ENCODE measurements at regions not wholly inside any gene's neighbourhood (a gene's known extent, or its start where the extent isn't known, plus 50 kb on each side); places are given as distances from the start of the nearest gene placed in this dataset.
"Not testable (repeated sequence)": the region's sequence is repeated elsewhere in the genome, so short reads cannot be mapped to it uniquely, and the experiment has no call there.

DNA sequence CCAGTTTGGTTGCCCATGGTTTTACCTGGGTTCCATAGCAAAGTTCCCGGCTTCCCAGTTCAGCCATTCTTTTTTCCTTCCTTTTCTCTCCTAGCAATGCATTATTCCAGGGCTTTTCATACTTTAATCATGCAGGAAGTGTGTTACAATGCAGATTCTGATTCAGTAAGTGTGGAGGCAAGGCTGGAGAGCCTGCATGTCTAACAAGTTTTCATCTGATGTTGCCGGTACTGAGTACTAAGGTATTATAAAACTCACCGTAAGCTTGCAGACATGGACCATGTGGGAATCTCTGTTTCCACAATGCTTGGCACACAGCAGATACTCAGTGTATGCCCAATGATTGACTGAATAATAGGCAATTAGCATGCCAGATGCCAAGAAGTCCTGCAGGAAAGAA, 102.9 kb upstream of the SHB start:
- Histone ChIP-seq H3K27me3 (no peaks in the 10 kb centered on the region), H4K20me1 (no peaks in the 10 kb centered on the region), H3K4me2 (no peak overlapping the region), H3K9ac (no peak overlapping the region), H3K4me1 (no peaks in the 10 kb centered on the region), H3K9me3 (peaks cover 28% of the 10 kb centered on the region), H3K36me3 (no peaks in the 10 kb centered on the region), H3K27ac (no peak overlapping the region), H3K4me3 (no peak overlapping the region)
- no peak for TF ChIP-seq Cebpa-rat (IDR thresholded peaks at IDR 0.05)

DNA sequence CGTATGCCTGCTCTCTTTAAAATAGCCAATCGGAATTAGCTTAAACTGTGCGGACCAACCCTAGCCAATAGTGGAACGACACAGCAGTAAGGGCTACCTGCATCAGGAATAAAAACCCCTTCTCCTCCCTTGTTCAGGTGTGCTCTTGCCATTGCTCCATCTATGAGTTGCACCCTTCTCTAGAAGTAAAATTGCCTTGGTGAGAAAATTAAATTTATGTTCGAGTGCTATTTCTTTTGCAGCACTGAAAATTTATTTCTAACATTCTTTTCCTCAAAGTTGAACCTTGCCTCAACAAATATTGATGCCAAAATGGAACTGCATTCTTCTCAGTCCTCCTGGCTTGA, 102.5 kb upstream of the SHB start:
- Histone ChIP-seq H3K4me3 (no peak overlapping the region), H3K4me2 (no peak overlapping the region), H3K27ac (no peak overlapping the region), H4K20me1 (no peaks in the 10 kb centered on the region), H3K36me3 (no peaks in the 10 kb centered on the region), H3K27me3 (no peaks in the 10 kb centered on the region), H3K9me3 (peaks cover 28% of the 10 kb centered on the region), H3K9ac (no peak overlapping the region), H3K4me1 (no peaks in the 10 kb centered on the region)
- no peak for TF ChIP-seq Cebpa-rat (IDR thresholded peaks at IDR 0.05)

GRCh38 chr9:38170763-38171537, 101.9 kb upstream of the SHB start:
- not testable (repeated sequence) for H3K4me1 ChIP-seq, H3K4me3 ChIP-seq, H4K20me1 ChIP-seq, H3K27me3 ChIP-seq, H3K27ac ChIP-seq, H3K9ac ChIP-seq, H3K36me3 ChIP-seq, H3K4me2 ChIP-seq
- peaks cover 28% of the 10 kb centered on the region for H3K9me3 ChIP-seq

GRCh38 chr9:38170155-38170554, 101.1 kb upstream of the SHB start:
- H3K9ac ChIP-seq, H3K4me3 ChIP-seq, H3K4me1 ChIP-seq, H3K27me3 ChIP-seq, H3K27ac ChIP-seq, H3K4me2 ChIP-seq, H4K20me1 ChIP-seq, H3K36me3 ChIP-seq: not testable (repeated sequence)
- peaks cover 28% of the 10 kb centered on the region for H3K9me3 ChIP-seq

DNA sequence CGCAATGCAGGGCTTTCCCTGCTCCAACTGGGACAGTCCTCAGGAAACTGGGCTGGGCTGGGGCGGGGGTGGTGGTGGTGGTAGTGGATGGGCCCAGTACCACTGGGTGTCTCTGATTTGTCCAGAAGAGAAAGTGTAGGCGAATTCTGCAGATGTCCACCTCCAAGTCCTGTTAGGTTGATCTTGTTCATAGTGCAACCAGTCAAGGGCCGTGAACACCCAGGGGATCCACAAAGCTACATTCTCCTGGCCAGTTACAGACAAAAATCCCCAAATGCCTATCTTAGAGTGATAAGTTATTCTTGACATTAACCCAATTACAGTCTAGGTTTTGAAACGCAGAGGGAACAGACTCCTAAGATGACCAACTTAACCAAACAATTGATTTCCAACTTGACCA, 97.5 kb upstream of the SHB start:
- no peak overlapping the region for H3K9ac ChIP-seq
- no peak overlapping the region for H3K4me2 ChIP-seq
- no peaks in the 10 kb centered on the region for H3K36me3 ChIP-seq
- peaks cover 32% of the 10 kb centered on the region for H3K4me1 ChIP-seq
- H4K20me1 ChIP-seq: no peaks in the 10 kb centered on the region
- TF ChIP-seq Cebpa-rat (IDR thresholded peaks at IDR 0.05): no peak
- H3K4me3 ChIP-seq: no peak overlapping the region
- no peaks in the 10 kb centered on the region for H3K27me3 ChIP-seq
- H3K9me3 ChIP-seq: peaks cover 23% of the 10 kb centered on the region
- H3K27ac ChIP-seq: no peak overlapping the region

DNA sequence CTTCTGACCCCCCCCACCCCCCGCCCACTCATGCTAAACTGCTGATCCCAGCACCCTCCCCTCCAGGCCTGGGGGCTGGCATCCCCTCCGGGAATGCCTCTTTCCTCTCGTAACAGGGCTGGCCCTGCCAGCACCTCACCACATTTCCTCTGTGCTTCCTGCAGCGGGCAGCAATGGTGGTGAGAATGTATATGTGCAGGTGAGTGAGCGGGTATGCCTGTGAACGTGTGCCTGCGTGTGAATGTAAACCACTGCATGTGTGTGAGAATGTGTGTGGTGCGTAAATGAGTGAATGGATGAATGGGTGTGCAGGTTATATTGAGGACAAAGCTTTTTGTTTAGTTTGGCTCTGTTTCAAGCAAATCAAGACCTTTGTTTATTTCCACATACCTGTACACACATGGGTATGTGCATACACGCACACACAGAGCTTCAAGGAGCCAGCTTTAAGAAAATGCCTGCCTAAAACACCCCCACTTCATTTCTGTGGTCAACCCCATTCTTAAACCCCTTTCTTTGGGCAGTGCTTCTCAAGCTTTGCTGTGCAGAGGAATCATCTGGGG, 95.7 kb upstream of the SHB start:
- Histone ChIP-seq H3K4me2 (peak overlapping the region; percentile 77), H4K20me1 (no peaks in the 10 kb centered on the region), H3K27ac (no peak overlapping the region), H3K36me3 (no peaks in the 10 kb centered on the region), H3K9me3 (peaks cover 5% of the 10 kb centered on the region), H3K4me1 (peaks cover 32% of the 10 kb centered on the region), H3K4me3 (no peak overlapping the region), H3K9ac (0 out of 2 replicates have a peak overlapping the region, but pooled peaks have one; percentile 34), H3K27me3 (no peaks in the 10 kb centered on the region)
- TF ChIP-seq Cebpa-rat (IDR thresholded peaks at IDR 0.05): no peak

DNA sequence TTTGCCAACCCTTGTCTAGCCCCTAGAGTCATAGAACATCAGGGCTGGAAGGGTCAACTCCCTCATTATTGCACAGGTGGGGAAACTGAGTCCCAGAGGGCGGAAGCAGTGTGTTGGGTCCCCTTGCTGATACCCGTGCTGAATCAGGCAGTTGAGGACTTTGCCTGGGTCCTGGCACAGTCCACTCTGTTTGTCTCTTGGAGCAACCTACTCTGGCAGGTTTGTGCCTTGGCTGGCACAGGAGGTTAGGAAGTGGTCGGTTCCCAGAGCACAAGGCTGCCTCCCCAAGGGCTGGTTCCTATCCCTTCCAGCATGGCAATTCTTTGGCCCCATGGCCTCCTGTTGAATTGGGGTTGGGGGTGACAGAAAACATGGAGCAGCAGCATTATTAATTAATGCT, 94.5 kb upstream of the SHB start:
- TF ChIP-seq Cebpa-rat (IDR thresholded peaks at IDR 0.05): no peak
- no peak overlapping the region for H3K9ac ChIP-seq
- no peaks in the 10 kb centered on the region for H3K27me3 ChIP-seq
- H3K4me3 ChIP-seq: no peak overlapping the region
- no peaks in the 10 kb centered on the region for H4K20me1 ChIP-seq
- H3K27ac ChIP-seq: no peak overlapping the region
- H3K9me3 ChIP-seq: no peaks in the 10 kb centered on the region
- H3K4me2 ChIP-seq: peak overlapping the region; percentile 77
- H3K4me1 ChIP-seq: peaks cover 32% of the 10 kb centered on the region
- H3K36me3 ChIP-seq: no peaks in the 10 kb centered on the region

DNA sequence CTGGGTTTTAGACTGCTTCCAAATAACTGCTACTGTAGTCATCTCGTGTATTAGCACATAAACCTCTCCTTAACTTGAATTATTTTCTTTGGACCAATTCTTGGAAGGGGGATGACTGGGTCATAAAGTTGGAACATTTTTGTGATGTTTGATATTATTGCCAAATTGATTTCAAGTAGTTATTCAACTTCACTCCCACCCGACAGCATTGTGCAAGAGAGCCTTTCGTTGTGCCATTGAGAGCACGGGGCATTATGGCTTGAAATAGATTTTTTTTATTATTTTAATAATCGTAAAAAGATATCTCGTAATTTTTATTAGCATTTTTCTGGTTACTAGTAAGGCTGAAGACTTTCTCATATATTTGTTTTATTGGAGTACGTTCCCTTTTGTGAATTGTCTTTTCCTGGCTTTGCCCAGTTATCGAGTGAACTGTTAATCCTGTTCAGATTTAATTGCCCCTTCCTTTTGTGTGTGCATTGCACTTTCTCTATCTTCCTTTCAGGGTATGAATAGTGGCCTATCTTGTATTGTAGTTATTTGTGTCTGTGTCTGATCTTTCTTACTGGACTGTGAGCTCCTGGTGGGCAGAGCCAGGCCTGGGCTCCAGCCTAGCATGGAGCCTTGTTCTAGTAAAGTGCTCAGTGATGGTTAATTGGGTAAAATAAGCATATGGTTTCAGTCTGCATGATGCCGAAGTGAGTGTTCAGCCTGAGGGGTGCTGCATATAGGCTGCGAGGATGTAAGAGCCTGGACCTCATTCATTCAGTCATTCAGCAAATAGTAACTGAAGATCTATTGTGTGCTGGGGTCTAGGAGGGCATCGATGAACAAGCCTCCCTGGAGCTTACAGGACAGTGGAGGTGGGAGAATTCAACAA, 93.5 kb upstream of the SHB start:
- H3K4me1 ChIP-seq: peaks cover 32% of the 10 kb centered on the region
- no peak overlapping the region for H3K4me2 ChIP-seq
- no peak overlapping the region for H3K4me3 ChIP-seq
- TF ChIP-seq Cebpa-rat (IDR thresholded peaks at IDR 0.05): no peak
- H3K27ac ChIP-seq: no peak overlapping the region
- no peaks in the 10 kb centered on the region for H3K36me3 ChIP-seq
- H3K9me3 ChIP-seq: no peaks in the 10 kb centered on the region
- H3K27me3 ChIP-seq: no peaks in the 10 kb centered on the region
- H3K9ac ChIP-seq: no peak overlapping the region
- H4K20me1 ChIP-seq: no peaks in the 10 kb centered on the region

- no peak for TF ChIP-seq Cebpa-rat (IDR thresholded peaks at IDR 0.05)
- H3K9ac ChIP-seq: no peak overlapping the region
- H3K4me1 ChIP-seq: peaks cover 28% of the 10 kb centered on the region
- H3K27me3 ChIP-seq: no peaks in the 10 kb centered on the region
- H4K20me1 ChIP-seq: no peaks in the 10 kb centered on the region
- no peak overlapping the region for H3K4me2 ChIP-seq
- no peak overlapping the region for H3K27ac ChIP-seq
- no peaks in the 10 kb centered on the region for H3K9me3 ChIP-seq
- no peaks in the 10 kb centered on the region for H3K36me3 ChIP-seq
- no peak overlapping the region for H3K4me3 ChIP-seq
These were observed 91.7 kb upstream of the SHB start for GRCh38 chr9:38160613-38161215.

DNA sequence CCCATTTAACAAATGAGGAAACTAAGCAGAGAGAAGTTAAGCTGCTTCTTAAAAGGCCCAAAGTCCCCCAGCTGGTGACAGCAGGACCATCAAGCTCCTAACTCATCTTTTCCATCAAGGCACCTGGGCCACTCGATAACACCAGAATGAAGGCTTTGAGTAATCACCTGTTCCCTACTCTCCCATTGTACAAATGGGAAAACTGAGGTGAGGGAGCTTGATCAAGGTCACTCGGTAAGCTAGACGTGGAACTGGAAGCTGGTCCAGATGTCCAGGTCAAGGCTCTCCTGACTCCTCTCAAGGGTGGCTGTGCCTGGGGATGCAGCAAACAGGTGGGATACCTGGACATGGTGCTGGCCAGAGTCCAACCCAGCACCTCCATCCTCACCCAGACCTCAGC, 90.6 kb upstream of the SHB start:
- H3K27ac ChIP-seq: no peak overlapping the region
- H3K27me3 ChIP-seq: no peaks in the 10 kb centered on the region
- no peaks in the 10 kb centered on the region for H3K9me3 ChIP-seq
- peaks cover 17% of the 10 kb centered on the region for H3K4me1 ChIP-seq
- TF ChIP-seq Cebpa-rat (IDR thresholded peaks at IDR 0.05): no peak
- no peaks in the 10 kb centered on the region for H3K36me3 ChIP-seq
- H3K9ac ChIP-seq: no peak overlapping the region
- no peak overlapping the region for H3K4me3 ChIP-seq
- H3K4me2 ChIP-seq: no peak overlapping the region
- H4K20me1 ChIP-seq: no peaks in the 10 kb centered on the region

Data from BLaER1 (cell line).